Renal cortex interstitium (tissue), 11 donors: ENCODE measurements at regions not wholly inside any gene's neighbourhood (a gene's known extent, or its start where the extent isn't known, plus 50 kb on each side); places are given as distances from the start of the nearest gene placed in this dataset.

Experiments used
- DNase-seq, 11 donors: peaks; one replicate each; pipeline ENCODE4 v3.0.0-alpha.2; 2013; ENCODE audit warnings: low read depth in 9 of 11, low spot score in 4 of 11; ENCODE audit errors: extremely low read depth in 1 of 11

DNA sequence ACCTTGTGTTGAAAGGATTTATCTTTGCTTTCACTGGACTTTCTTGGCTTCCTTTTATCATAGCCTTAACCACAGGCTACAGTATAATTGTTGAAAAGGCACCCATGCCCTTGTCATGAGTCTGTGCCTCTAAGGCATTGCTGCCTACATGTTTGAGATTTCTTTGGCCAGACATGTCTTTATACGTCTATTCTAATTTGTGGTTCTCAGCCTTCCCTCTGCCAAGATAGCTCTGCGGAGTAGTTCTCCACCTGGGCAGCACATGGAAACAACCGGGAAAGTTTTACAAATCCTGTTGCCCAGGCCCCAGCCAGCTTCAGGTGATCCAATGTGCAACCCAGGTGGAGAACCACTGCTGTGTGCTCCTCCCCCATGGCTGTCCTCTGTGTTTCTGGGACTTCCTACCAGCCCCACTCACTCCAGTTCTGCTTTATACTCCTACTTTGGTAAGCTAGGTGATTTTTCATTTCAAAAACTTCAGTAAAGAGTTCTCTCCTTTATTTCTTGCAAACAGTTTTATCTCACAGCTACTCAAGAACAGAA, 159.6 kb upstream of the MYLIP start:
- DNase-seq: no peak

DNA sequence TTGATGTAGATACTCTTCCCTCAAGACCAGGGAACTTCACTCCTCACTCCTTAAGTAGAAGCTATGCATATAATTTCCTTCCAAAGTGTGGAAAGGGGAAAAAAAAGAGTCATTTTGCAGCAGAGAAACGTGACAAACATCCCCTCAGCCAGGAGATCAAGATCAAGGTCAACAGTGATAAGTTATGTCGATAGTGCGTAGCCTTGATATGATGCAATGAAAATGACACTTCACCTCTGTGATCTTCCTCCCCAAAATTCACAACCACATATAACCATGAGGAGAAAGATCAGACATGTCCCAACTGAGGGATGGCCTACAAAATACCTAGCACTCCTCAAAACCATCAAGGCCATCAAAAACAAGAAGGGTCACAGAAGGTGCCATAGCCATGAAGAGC, 160.4 kb upstream of the MYLIP start:
- no peak for DNase-seq

- no peak for DNase-seq
Measured at GRCh38 chr6:15966000-15966520, 162.8 kb upstream of the MYLIP start.

DNA sequence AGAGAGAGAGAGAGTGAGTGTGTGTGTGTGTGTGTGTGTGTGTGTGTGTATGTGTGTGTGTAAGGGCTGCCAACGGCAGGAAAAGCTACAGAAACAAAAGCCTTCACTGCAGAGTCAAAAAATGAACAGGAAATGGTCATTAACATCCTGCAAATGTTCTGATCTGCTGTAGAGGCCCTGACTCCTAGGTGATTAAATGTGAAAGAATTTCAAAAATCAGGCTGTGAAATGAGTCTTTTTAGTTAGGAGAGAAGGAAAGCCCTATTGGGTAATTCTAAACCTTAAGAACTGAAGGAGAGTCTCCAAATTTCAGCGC, 166.5 kb upstream of the MYLIP start:
- DNase-seq: no peak

DNA sequence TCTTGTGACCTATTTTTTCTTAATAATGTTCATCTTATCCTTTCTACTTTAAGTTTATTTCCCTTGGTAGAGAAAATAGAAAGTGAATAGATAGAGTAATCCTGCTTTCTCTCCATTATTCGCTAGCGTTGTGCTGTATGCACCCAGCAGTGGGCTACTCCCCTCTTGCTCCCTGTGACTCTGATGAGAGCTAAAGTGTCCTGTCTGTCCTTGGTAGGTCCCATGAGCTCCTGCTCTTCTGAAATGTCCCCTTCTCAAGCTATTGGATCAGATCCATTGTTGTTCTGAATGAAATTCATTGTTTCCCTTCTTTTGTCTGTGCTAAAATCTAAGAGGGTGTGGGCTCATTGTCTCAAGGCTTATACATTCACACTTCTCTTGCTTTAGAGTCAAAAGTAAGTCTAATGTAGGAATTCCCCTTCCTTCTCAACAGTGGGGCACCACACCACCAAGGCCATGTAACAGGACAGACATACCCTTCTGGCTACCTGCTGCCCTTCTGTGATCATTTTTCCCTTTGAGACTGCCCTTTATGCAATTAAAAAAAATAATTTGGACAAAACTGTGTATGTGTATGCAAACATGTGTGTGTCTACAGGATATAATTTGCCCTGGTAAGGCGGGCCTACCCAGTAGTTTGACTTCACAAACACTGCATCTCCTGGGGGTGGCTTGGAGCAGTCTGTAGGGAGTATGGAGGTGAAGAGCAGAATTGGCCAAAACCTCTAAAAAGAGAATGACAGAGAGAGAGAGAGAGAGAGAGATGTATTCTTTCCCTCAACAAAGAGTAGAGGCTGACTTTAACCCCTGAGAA, 167.0 kb upstream of the MYLIP start:
- no peak for DNase-seq

DNA sequence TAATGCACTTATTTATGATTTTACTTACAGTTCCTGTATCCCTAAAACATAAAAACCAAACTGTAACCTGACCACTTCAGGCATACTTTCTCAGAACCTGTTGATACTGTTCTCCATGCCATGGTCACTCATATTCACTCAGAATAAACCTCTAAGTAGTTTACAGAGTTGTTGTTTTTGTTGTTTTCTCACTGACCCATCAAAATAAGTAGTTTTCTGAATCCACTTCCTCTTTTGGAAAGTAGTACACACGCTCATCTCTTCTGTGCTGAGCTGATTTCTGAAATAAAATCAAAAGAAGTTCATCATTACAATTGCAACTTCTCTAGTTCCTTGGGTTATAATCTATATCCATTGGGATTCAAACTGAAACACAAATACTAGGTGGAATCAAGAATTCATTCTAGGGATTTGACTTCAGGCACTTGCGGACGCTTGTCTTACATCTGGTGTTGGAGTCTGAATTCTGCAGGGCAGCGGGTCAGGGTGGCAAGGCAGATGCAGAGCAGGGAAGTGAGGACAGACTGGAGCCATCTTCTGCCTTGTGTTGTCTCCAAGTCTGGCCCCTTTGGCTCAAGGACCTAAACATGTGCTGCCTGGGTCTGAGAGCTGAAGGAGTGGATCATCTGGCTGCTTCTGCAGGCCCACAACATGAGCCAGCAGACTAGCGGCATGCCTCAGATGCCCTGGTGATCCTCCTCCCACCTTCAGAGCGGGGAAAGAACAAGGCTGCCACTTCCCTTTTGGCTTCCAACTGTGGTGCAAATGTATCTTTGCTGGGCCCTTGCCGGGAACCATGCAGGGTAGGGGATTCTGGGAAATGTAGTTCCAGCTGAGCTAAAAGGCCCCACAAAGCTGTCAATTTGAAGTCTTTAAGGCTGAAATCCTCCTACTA, 167.9 kb upstream of the MYLIP start:
- no peak for DNase-seq

GRCh38 chr6:15957655-15958169, 171.2 kb upstream of the MYLIP start:
- no peak for DNase-seq

DNA sequence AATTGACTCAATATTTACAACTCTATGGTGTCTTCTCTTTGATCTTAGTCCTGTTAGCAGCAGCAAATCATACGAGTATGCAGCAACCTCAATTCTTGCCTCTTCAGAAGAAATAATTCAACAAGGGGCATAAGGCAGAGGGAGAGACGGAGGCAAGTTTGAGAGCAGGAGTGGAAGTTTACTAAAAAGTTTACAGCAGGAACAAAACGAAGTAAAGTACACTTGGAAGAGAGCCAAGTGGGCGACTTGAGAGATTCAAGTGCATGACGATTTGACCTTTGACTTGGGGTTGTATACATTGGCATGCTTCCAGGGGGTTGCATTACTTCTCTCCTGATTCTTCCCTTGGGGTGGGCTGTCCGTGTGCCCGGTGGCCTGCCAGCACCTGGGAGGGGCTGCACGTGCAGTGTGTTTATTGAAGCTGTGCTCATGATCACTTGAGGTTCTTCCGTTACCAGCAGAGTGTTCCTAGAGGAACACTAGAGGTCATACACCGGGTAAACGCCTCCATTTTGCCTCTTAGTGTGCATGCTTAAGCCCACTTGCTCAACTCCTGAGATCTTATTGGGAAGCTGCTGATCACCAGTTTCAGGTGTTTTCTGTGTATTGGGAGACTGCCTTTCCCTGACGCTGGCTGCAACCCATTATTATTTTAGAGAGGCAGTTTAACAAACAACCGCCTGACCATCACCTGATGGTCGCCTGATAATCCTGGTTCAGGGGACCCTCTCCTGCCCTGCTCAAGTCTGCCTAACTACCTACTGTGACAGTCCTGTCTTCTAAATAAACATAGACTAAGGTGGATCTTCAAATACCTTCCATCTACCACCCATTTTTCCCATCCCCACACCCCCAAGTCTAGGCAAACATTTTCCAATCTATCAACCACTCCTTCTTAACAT, 172.4 kb upstream of the MYLIP start:
- DNase-seq: peak; percentile 37 to 82 (median 56)

GRCh38 chr6:15955484-15955883, 173.4 kb upstream of the MYLIP start:
- DNase-seq: no peak

DNA sequence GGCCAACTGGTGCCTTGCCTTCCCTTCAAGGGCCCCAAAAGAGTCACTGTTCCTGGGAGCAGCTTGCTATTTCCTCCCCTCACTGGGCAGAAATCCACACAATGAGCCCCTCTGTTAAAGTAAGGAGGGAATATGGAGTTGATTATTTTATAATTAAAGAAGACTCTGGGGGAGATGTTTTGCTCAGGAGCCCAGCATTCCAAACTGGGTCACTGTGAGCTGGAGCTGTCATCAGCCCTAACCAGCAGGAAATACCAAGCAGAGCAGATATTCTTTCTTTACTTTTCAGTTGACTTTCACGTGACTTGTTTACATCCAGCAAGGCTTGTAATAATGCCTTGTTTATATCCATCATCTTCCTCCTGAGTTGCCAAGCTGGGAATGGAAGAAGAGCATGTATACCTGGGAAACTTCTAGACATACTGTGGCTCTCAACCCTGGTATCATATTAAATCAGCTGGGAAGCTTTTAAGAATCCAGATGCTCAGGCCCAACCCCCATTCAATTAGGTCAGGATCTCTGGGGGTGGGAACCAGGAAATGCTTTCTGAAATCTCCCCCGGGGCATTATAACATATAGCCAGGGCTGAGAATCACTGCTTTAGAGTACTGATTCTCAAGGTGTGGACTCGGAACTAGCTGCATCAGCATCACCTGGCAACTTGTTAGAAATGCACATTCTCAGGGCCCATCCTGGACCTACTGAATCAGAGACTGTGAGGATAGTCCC, 175.6 kb upstream of the MYLIP start:
- DNase-seq: no peak

GRCh38 chr6:15952231-15953151, 176.4 kb upstream of the MYLIP start:
- no peak for DNase-seq

GRCh38 chr6:15950962-15951569, 177.8 kb upstream of the MYLIP start:
- no peak for DNase-seq

DNA sequence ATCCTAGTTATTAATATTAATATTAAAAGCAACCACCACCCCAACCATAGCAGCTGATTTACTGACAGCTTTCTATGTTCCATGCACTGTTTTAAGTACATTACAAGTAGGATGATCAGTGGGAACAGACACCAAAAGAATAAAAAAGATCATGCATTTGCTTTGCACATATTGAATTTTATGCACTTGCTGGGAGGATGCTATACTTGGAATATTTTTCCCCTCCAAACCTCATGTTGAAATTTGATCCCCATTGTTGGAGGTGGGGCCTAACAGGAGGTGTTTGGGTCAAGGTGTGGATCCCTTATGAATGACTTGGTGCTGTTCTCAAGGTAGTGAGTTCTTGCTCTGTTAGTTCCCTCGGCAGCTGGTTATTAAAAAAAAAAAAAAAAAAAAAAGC, 178.9 kb upstream of the MYLIP start:
- no peak for DNase-seq

DNA sequence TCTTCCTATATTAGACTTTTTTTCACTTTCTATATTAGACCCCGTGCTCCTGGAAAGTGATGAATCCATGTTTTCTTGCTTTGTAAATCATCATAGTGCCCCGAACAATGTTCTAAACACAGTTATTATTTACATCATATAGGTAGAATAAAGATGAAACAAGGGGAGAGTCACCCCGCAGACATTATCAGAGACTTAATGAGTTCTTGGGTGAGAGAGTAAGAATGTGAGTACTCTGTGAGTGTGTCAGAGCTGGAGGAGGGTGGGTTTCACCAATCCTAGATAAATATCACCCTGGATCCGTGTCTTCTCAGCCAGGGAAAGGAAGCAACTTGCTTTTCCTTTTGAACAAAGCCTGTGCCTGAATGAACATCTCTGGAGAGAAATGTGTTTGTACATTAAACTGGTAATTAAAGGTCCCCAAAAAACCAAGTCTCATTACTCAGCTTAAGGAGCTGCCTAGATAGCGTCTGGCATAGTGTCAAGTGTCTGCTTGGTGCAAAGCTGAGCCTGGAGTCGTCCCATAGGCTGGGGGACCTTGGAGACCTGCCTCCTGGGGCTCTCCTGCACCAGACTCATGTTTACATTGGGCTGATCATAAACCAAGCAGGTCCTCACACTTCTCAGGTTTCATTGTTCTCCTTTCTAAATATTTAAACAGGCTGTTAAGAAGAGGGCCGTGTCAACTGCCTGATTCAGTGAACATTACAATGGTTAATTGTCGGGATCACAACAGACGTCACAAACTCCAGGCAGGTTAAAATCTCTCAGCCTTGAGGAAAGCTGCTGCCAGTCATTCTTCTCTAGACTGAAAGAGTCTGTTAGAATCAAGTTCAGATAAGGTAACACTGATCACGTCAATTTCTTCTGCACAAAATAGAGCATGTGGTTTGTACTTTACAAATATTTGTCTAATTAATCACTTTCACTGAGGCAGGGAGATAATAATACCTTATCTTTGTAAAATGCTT, 179.7 kb upstream of the MYLIP start:
- peak; percentile 28 to 77 (median 64) for DNase-seq

DNA sequence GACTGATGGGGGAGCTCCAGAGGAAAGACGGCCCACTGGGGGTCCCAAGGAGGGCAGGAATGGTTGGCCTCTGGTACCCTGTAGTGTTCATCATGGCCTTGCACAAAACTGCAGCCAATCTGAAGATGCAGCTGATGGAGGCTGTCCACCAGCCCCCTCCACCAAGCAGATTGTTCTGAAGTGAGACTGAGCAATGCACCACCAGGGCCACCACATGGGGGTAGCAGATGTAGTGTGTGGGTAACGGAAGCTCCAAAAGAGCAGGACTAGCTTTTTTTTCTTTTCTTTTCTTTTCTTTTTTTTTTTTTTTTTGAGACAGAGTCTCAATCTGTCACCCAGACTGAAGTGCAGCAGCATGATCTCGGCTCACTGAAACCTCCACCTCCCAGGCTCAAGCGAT, 181.0 kb upstream of the MYLIP start:
- DNase-seq: no peak

DNA sequence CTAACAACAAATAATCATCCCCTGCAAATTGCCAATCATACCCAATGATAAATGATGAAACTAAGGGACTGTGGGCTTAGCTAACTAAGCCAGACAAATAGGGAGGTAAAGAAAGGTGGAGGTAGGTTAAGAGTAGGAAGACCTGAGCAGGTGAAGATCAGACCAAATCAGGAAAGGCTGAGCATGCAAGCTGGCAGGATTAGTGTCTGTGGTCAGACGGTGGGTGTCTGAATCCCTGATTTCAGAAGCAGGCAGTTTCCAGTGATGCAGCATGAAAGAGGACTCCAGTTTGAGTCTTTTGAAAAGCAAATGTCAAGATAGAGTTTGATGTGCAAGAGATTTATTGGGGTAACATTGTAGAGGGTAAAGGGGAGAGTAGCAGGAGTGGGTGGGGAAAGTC, 181.4 kb upstream of the MYLIP start:
- DNase-seq: no peak
